ENCODE measurements at regions not wholly inside any gene's neighbourhood (a gene's known extent, or its start where the extent isn't known, plus 50 kb on each side); places are given as distances from the start of the nearest gene placed in this dataset.
"Not testable (repeated sequence)": the region's sequence is repeated elsewhere in the genome, so short reads cannot be mapped to it uniquely, and the experiment has no call there.

GRCh38 chr4:77248805-77249204, 91.8 kb downstream of the CCNG2 start:
- DNase-seq (peak in 1 of 2 donors; percentile 16), FAIRE-seq (no peak)
- no peak overlapping the region for H3K4me3 ChIP-seq (ENCODE audit: low read depth in 1 of 3, low read length in 3 of 3)
- H3K4me1 ChIP-seq (ENCODE audit: control insufficient read depth in 3 of 3, insufficient read depth in 2 of 3, low read depth in 1 of 3, low read length in 2 of 3) = no peaks in the 10 kb centered on the region
- no peaks in the 10 kb centered on the region for H3K9me3 ChIP-seq (ENCODE audit: control insufficient read depth in 2 of 2, insufficient read depth in 1 of 2, low read depth in 1 of 2, low read length in 1 of 2)
- H3K36me3 ChIP-seq (ENCODE audit: control insufficient read depth in 3 of 3, insufficient read depth in 2 of 3, low read depth in 1 of 3, low read length in 3 of 3) = no peaks in the 10 kb centered on the region
- H3K27me3 ChIP-seq (ENCODE audit: control insufficient read depth in 3 of 3, insufficient read depth in 3 of 3, low read length in 3 of 3) = no peaks in the 10 kb centered on the region
- H3K27ac ChIP-seq (ENCODE audit: low read depth in 1 of 3, low read length in 2 of 3) = no peak overlapping the region
- WGBS, 3 donors = 62 to 68% (median 65%) methylated on average over 4 of the region's 4 CpGs

GRCh38 chr4:77251751-77252150, 94.7 kb downstream of the CCNG2 start:
- Histone ChIP-seq H3K4me3 (ENCODE audit: low read depth in 1 of 3, low read length in 3 of 3) (no peak overlapping the region), H3K27me3 (ENCODE audit: control insufficient read depth in 3 of 3, insufficient read depth in 3 of 3, low read length in 3 of 3) (no peaks in the 10 kb centered on the region), H3K9me3 (ENCODE audit: control insufficient read depth in 2 of 2, insufficient read depth in 1 of 2, low read depth in 1 of 2, low read length in 1 of 2) (no peaks in the 10 kb centered on the region), H3K27ac (ENCODE audit: low read depth in 1 of 3, low read length in 2 of 3) (no peak overlapping the region), H3K36me3 (ENCODE audit: control insufficient read depth in 3 of 3, insufficient read depth in 2 of 3, low read depth in 1 of 3, low read length in 3 of 3) (no peaks in the 10 kb centered on the region), H3K4me1 (ENCODE audit: control insufficient read depth in 3 of 3, insufficient read depth in 2 of 3, low read depth in 1 of 3, low read length in 2 of 3) (no peaks in the 10 kb centered on the region)
- no peak for DNase-seq
- no peak for FAIRE-seq
- 50 to 61% (median 55%) methylated on average over 3 of the region's 3 CpGs for WGBS, 3 donors

GRCh38 chr4:77263247-77263646, 106.2 kb downstream of the CCNG2 start:
- 79 to 90% (median 81%) methylated on average over 2 of the region's 2 CpGs for WGBS, 3 donors
- no peaks in the 10 kb centered on the region for H3K36me3 ChIP-seq (ENCODE audit: control insufficient read depth in 3 of 3, insufficient read depth in 2 of 3, low read depth in 1 of 3, low read length in 3 of 3)
- FAIRE-seq = no peak

GRCh38 chr4:77263976-77264375, 107.0 kb downstream of the CCNG2 start:
- H3K9me3 ChIP-seq (ENCODE audit: control insufficient read depth in 2 of 2, insufficient read depth in 1 of 2, low read depth in 1 of 2, low read length in 1 of 2) = peaks cover 0 to 20% of the 10 kb centered on the region in 2 donors
- H3K4me3 ChIP-seq (ENCODE audit: low read depth in 1 of 3, low read length in 3 of 3); DNase-seq; FAIRE-seq; H3K27me3 ChIP-seq (ENCODE audit: control insufficient read depth in 3 of 3, insufficient read depth in 3 of 3, low read length in 3 of 3); H3K4me1 ChIP-seq (ENCODE audit: control insufficient read depth in 3 of 3, insufficient read depth in 2 of 3, low read depth in 1 of 3, low read length in 2 of 3); H3K27ac ChIP-seq (ENCODE audit: low read depth in 1 of 3, low read length in 2 of 3); H3K36me3 ChIP-seq (ENCODE audit: control insufficient read depth in 3 of 3, insufficient read depth in 2 of 3, low read depth in 1 of 3, low read length in 3 of 3): not testable (repeated sequence)
- 21 to 51% (median 36%) methylated on average over 4 of the region's 4 CpGs for WGBS, 3 donors

More at GRCh38 chr4:77263247-77263646, 106.2 kb downstream of the CCNG2 start:
- H3K4me3 ChIP-seq (ENCODE audit: low read depth in 1 of 3, low read length in 3 of 3) = no peak overlapping the region
- H3K27me3 ChIP-seq (ENCODE audit: control insufficient read depth in 3 of 3, insufficient read depth in 3 of 3, low read length in 3 of 3) = no peaks in the 10 kb centered on the region
- H3K4me1 ChIP-seq (ENCODE audit: control insufficient read depth in 3 of 3, insufficient read depth in 2 of 3, low read depth in 1 of 3, low read length in 2 of 3) = no peaks in the 10 kb centered on the region
- H3K9me3 ChIP-seq (ENCODE audit: control insufficient read depth in 2 of 2, insufficient read depth in 1 of 2, low read depth in 1 of 2, low read length in 1 of 2) = peaks cover 0 to 20% of the 10 kb centered on the region in 2 donors
- no peak overlapping the region for H3K27ac ChIP-seq (ENCODE audit: low read depth in 1 of 3, low read length in 2 of 3)
- no peak for DNase-seq

- Histone ChIP-seq H3K36me3 (ENCODE audit: control insufficient read depth in 3 of 3, insufficient read depth in 2 of 3, low read depth in 1 of 3, low read length in 3 of 3) (no peaks in the 10 kb centered on the region), H3K27ac (ENCODE audit: low read depth in 1 of 3, low read length in 2 of 3) (no peak overlapping the region), H3K4me1 (ENCODE audit: control insufficient read depth in 3 of 3, insufficient read depth in 2 of 3, low read depth in 1 of 3, low read length in 2 of 3) (no peaks in the 10 kb centered on the region), H3K27me3 (ENCODE audit: control insufficient read depth in 3 of 3, insufficient read depth in 3 of 3, low read length in 3 of 3) (peaks cover 0 to 2% (median 0%) of the 10 kb centered on the region in 3 donors), H3K4me3 (ENCODE audit: low read depth in 1 of 3, low read length in 3 of 3) (no peak overlapping the region), H3K9me3 (ENCODE audit: control insufficient read depth in 2 of 2, insufficient read depth in 1 of 2, low read depth in 1 of 2, low read length in 1 of 2) (peaks cover 0 to 20% of the 10 kb centered on the region in 2 donors)
- no peak for DNase-seq
- WGBS, 3 donors = 55 to 65% (median 63%) methylated on average over 2 of the region's 2 CpGs
- FAIRE-seq = no peak
These were observed 107.8 kb downstream of the CCNG2 start for GRCh38 chr4:77264826-77265225.

- no peak for FAIRE-seq
These were observed 111.1 kb downstream of the CCNG2 start for GRCh38 chr4:77268108-77268507.

GRCh38 chr4:77269505-77269904, 112.5 kb downstream of the CCNG2 start:
- WGBS, 3 donors = 80 to 100% (median 93%) methylated on average over 1 of the region's 1 CpG
- no peak overlapping the region for H3K4me3 ChIP-seq (ENCODE audit: low read depth in 1 of 3, low read length in 3 of 3)
- H3K27ac ChIP-seq (ENCODE audit: low read depth in 1 of 3, low read length in 2 of 3) = no peak overlapping the region
- H3K27me3 ChIP-seq (ENCODE audit: control insufficient read depth in 3 of 3, insufficient read depth in 3 of 3, low read length in 3 of 3) = peaks cover 0 to 2% (median 2%) of the 10 kb centered on the region in 3 donors
- DNase-seq = no peak
- no peaks in the 10 kb centered on the region for H3K4me1 ChIP-seq (ENCODE audit: control insufficient read depth in 3 of 3, insufficient read depth in 2 of 3, low read depth in 1 of 3, low read length in 2 of 3)
- peaks cover 0 to 8% of the 10 kb centered on the region in 2 donors for H3K9me3 ChIP-seq (ENCODE audit: control insufficient read depth in 2 of 2, insufficient read depth in 1 of 2, low read depth in 1 of 2, low read length in 1 of 2)
- no peaks in the 10 kb centered on the region for H3K36me3 ChIP-seq (ENCODE audit: control insufficient read depth in 3 of 3, insufficient read depth in 2 of 3, low read depth in 1 of 3, low read length in 3 of 3)
- no peak for FAIRE-seq

More at GRCh38 chr4:77268108-77268507, 111.1 kb downstream of the CCNG2 start:
- DNase-seq = no peak
- Histone ChIP-seq H3K4me1 (ENCODE audit: control insufficient read depth in 3 of 3, insufficient read depth in 2 of 3, low read depth in 1 of 3, low read length in 2 of 3) (no peaks in the 10 kb centered on the region), H3K36me3 (ENCODE audit: control insufficient read depth in 3 of 3, insufficient read depth in 2 of 3, low read depth in 1 of 3, low read length in 3 of 3) (no peaks in the 10 kb centered on the region), H3K27me3 (ENCODE audit: control insufficient read depth in 3 of 3, insufficient read depth in 3 of 3, low read length in 3 of 3) (peaks cover 0 to 2% (median 2%) of the 10 kb centered on the region in 3 donors), H3K9me3 (ENCODE audit: control insufficient read depth in 2 of 2, insufficient read depth in 1 of 2, low read depth in 1 of 2, low read length in 1 of 2) (peaks cover 0 to 20% of the 10 kb centered on the region in 2 donors), H3K4me3 (ENCODE audit: low read depth in 1 of 3, low read length in 3 of 3) (no peak overlapping the region), H3K27ac (ENCODE audit: low read depth in 1 of 3, low read length in 2 of 3) (no peak overlapping the region)
- 69 to 73% (median 70%) methylated on average over 2 of the region's 2 CpGs for WGBS, 3 donors

GRCh38 chr4:77273412-77273811, 116.4 kb downstream of the CCNG2 start:
- Histone ChIP-seq H3K4me1 (ENCODE audit: control insufficient read depth in 3 of 3, insufficient read depth in 2 of 3, low read depth in 1 of 3, low read length in 2 of 3) (no peaks in the 10 kb centered on the region), H3K27me3 (ENCODE audit: control insufficient read depth in 3 of 3, insufficient read depth in 3 of 3, low read length in 3 of 3) (peaks cover 0 to 2% (median 2%) of the 10 kb centered on the region in 3 donors), H3K4me3 (ENCODE audit: low read depth in 1 of 3, low read length in 3 of 3) (no peak overlapping the region), H3K36me3 (ENCODE audit: control insufficient read depth in 3 of 3, insufficient read depth in 2 of 3, low read depth in 1 of 3, low read length in 3 of 3) (no peaks in the 10 kb centered on the region), H3K27ac (ENCODE audit: low read depth in 1 of 3, low read length in 2 of 3) (no peak overlapping the region), H3K9me3 (ENCODE audit: control insufficient read depth in 2 of 2, insufficient read depth in 1 of 2, low read depth in 1 of 2, low read length in 1 of 2) (no peaks in the 10 kb centered on the region)
- WGBS, 3 donors = 70 to 78% (median 72%) methylated on average over 2 of the region's 2 CpGs
- FAIRE-seq = no peak
- DNase-seq = no peak

- not testable (repeated sequence) for FAIRE-seq; H3K4me1 ChIP-seq (ENCODE audit: control insufficient read depth in 3 of 3, insufficient read depth in 2 of 3, low read depth in 1 of 3, low read length in 2 of 3); H3K4me3 ChIP-seq (ENCODE audit: low read depth in 1 of 3, low read length in 3 of 3); H3K27ac ChIP-seq (ENCODE audit: low read depth in 1 of 3, low read length in 2 of 3); H3K27me3 ChIP-seq (ENCODE audit: control insufficient read depth in 3 of 3, insufficient read depth in 3 of 3, low read length in 3 of 3); H3K36me3 ChIP-seq (ENCODE audit: control insufficient read depth in 3 of 3, insufficient read depth in 2 of 3, low read depth in 1 of 3, low read length in 3 of 3); DNase-seq; H3K9me3 ChIP-seq (ENCODE audit: control insufficient read depth in 2 of 2, insufficient read depth in 1 of 2, low read depth in 1 of 2, low read length in 1 of 2)
- 77 to 94% (median 92%) methylated on average over 2 of the region's 2 CpGs for WGBS, 3 donors
These were observed 122.1 kb downstream of the CCNG2 start for GRCh38 chr4:77279114-77279513.

Measured in small intestine (tissue), 7 donors.